ENCODE measurements at regions not wholly inside any gene's neighbourhood (a gene's known extent, or its start where the extent isn't known, plus 50 kb on each side); places are given as distances from the start of the nearest gene placed in this dataset.

DNA sequence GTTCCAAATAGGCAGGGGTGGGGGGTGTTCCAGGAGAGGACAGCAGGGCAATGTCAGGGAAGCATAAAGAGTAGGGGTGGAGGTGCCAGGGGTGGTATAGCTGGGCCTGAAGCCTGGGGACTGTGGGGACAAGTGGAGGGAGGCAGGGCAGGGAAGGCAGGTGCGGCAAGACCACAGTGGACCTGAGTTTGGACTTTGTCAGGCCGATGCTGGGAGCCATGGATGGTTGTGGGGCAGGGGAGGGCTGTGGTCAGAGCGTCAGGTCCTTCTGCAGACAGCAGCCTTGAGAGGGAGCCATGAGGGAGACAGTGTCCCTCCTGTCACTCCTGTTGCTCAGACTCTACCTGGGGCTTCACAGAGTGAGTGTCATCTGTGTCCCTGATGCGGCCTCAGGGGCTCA lies 320.3 kb downstream of the PTPRU start:
- ATAC-seq = peak in 1 of 2 experiments; percentile 43; a peak in 1 of 6 replicates
- ChIA-PET CTCF (no interaction called here), POLR2A (no interaction called here)
- no peak overlapping the region for H3K27ac ChIP-seq
- no peak overlapping the region for H3K4me2 ChIP-seq
- H3K4me3 ChIP-seq = no peak overlapping the region
- H3K4me1 ChIP-seq = no peaks in the 10 kb centered on the region
- no peaks in the 10 kb centered on the region for H3K9me3 ChIP-seq
- 20% methylated on average over 4 of the region's 4 CpGs for whole genome bisulfite sequencing (ENCODE audit: missing lambda C conversion rate)
- no peak for FAIRE-seq
- no peak for DNase-seq (ENCODE audit: low read depth in 1 of 2, low spot score in 1 of 2)
- no peak for TF ChIP-seq MAFK (IDR thresholded peaks at IDR 0.05; ENCODE audit: partially characterized antibody)
- TF ChIP-seq NFE2L2 (conservative IDR thresholded peaks at IDR 0.05; ENCODE audit: low read length) = no peak
- TF ChIP-seq BHLHE40 (IDR thresholded peaks at IDR 0.05; ENCODE audit: low read depth, low read length) = no peak
- TF ChIP-seq ZSCAN20 (CRISPR knock-in tag; IDR thresholded peaks at IDR 0.05) = no peak
- no peak for TF ChIP-seq POLR2A (IDR thresholded peaks at IDR 0.05; ENCODE audit: low read length)
- TF ChIP-seq SMC3 (IDR thresholded peaks at IDR 0.05) = no peak
- no peak for TF ChIP-seq GATA3 (IDR thresholded peaks at IDR 0.05; ENCODE audit: borderline replicate concordance)
- TF ChIP-seq ZFP36 (IDR thresholded peaks at IDR 0.05; ENCODE audit: borderline replicate concordance, partially characterized antibody) = no peak
- TF ChIP-seq CHD4 (IDR thresholded peaks at IDR 0.05; ENCODE audit: borderline replicate concordance) = no peak
- TF ChIP-seq, protein P1, sequence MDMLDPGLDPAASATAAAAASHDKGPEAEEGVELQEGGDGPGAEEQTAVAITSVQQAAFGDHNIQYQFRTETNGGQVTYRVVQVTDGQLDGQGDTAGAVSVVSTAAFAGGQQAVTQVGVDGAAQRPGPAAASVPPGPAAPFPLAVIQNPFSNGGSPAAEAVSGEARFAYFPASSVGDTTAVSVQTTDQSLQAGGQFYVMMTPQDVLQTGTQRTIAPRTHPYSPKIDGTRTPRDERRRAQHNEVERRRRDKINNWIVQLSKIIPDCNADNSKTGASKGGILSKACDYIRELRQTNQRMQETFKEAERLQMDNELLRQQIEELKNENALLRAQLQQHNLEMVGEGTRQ (IDR thresholded peaks at IDR 0.05) = no peak
- TF ChIP-seq EHF (CRISPR knock-in tag; IDR thresholded peaks at IDR 0.05) = no peak
- TF ChIP-seq, protein P2, sequence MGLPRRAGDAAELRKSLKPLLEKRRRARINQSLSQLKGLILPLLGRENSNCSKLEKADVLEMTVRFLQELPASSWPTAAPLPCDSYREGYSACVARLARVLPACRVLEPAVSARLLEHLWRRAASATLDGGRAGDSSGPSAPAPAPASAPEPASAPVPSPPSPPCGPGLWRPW (IDR thresholded peaks at IDR 0.05) = no peak
- TF ChIP-seq MAZ (IDR thresholded peaks at IDR 0.05; ENCODE audit: borderline replicate concordance, low read depth, low read length) = no peak
- TF ChIP-seq, protein P3, sequence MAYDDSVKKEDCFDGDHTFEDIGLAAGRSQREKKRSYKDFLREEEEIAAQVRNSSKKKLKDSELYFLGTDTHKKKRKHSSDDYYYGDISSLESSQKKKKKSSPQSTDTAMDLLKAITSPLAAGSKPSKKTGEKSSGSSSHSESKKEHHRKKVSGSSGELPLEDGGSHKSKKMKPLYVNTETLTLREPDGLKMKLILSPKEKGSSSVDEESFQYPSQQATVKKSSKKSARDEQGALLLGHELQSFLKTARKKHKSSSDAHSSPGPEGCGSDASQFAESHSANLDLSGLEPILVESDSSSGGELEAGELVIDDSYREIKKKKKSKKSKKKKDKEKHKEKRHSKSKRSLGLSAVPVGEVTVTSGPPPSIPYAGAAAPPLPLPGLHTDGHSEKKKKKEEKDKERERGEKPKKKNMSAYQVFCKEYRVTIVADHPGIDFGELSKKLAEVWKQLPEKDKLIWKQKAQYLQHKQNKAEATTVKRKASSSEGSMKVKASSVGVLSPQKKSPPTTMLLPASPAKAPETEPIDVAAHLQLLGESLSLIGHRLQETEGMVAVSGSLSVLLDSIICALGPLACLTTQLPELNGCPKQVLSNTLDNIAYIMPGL (CRISPR knock-in tag; IDR thresholded peaks at IDR 0.05; ENCODE audit: borderline replicate concordance) = no peak
- no peak for TF ChIP-seq CBX8 (IDR thresholded peaks at IDR 0.05)
- no peak for TF ChIP-seq CEBPB (IDR thresholded peaks at IDR 0.05)
- no peak for TF ChIP-seq NR3C1 (IDR thresholded peaks at IDR 0.05)

DNA sequence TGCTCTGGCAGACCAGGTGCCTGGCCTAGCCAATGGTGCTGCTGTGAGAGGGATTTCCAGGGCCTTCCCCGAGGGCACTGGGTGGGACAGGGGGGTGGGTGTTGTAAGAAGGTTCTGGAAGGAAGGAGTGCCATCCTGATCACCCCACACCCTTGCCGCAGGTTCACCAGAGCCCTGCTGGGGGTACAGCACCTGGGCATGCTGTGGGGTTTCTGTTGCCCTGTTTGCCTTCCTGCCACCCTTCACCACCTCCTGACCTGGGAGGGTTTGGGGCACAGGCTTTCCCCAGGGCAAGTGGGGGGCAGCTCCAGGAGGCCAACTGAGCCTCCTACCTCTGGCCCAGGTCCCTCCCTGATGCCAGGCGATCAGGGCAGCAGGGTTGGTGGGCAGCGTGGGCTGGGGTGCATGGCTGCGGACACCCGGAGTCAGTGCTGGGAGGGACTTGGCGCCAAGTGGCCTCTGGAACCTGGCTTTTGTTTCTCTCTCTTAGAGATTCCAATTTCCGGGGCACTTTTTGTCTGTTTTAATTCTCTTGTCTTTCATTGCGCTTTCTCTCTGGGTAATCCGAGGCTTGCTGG lies 318.8 kb downstream of the PTPRU start:
- TF ChIP-seq EP300 (IDR thresholded peaks at IDR 0.05) (no peak), CBX2 (IDR thresholded peaks at IDR 0.05; ENCODE audit: borderline replicate concordance, low read depth) (no peak)
- TF ChIP-seq, protein P3 (CRISPR knock-in tag; IDR thresholded peaks at IDR 0.05; ENCODE audit: borderline replicate concordance) = no peak
- TF ChIP-seq, protein P4, sequence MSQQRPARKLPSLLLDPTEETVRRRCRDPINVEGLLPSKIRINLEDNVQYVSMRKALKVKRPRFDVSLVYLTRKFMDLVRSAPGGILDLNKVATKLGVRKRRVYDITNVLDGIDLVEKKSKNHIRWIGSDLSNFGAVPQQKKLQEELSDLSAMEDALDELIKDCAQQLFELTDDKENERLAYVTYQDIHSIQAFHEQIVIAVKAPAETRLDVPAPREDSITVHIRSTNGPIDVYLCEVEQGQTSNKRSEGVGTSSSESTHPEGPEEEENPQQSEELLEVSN (IDR thresholded peaks at IDR 0.05; ENCODE audit: borderline replicate concordance, low read depth) = no peak
- Histone ChIP-seq H3K4me1 (no peaks in the 10 kb centered on the region), H3K9me3 (no peaks in the 10 kb centered on the region), H3K4me3 (no peak overlapping the region), H3K4me2 (no peak overlapping the region), H3K27ac (no peak overlapping the region)
- ChIA-PET CTCF (no interaction called here), POLR2A (no interaction called here)
- no peak for FAIRE-seq
- ATAC-seq = no peak
- 72% methylated on average over 8 of the region's 10 CpGs for WGBS (ENCODE audit: missing lambda C conversion rate)
- DNase-seq (ENCODE audit: low read depth in 1 of 2, low spot score in 1 of 2) = no peak
